ENCODE measurements at regions not wholly inside any gene's neighbourhood (a gene's known extent, or its start where the extent isn't known, plus 50 kb on each side); places are given as distances from the start of the nearest gene placed in this dataset.

- no peaks in the 10 kb centered on the region for H3K27me3 ChIP-seq (ENCODE audit: control insufficient read depth, extremely low read depth, insufficient read depth, low read length)
- no peak overlapping the region for H3K9ac ChIP-seq (ENCODE audit: control insufficient read depth, extremely low read depth, insufficient read depth, low read length)
- no peak overlapping the region for H3K4me2 ChIP-seq (ENCODE audit: control insufficient read depth, extremely low read depth, insufficient read depth, low read depth, low read length)
- no peak overlapping the region for H3K27ac ChIP-seq (ENCODE audit: control insufficient read depth, insufficient read depth, low read length)
- H3K4me3 ChIP-seq (ENCODE audit: control insufficient read depth in 2 of 3, extremely low read depth in 1 of 3, insufficient read depth in 2 of 3, low read depth in 1 of 3, low read length in 3 of 3), result no peak overlapping the region
- H3K36me3 ChIP-seq (ENCODE audit: control insufficient read depth in 2 of 2, extremely low read depth in 1 of 2, insufficient read depth in 2 of 2, low read length in 2 of 2), result no peaks in the 10 kb centered on the region
- H2AFZ ChIP-seq (ENCODE audit: control insufficient read depth, low read length), result no peak overlapping the region
- H4K20me1 ChIP-seq (ENCODE audit: control insufficient read depth, extremely low read depth, insufficient read depth, low read length), result no peaks in the 10 kb centered on the region
- dilution Hi-C loops (cut with MboI; ENCODE audit: extremely low pct_ligation_motif_present, low sequenced_read_pairs), result no loop called here
- DNase-seq (ENCODE audit: low read depth, low spot score), result no peak
- no peaks in the 10 kb centered on the region for H3K9me3 ChIP-seq (ENCODE audit: control insufficient read depth, low read depth, low read length)
- no peak for FAIRE-seq
- TF ChIP-seq CTCF (optimal IDR thresholded peaks at IDR 0.05 in 1 of 3, IDR thresholded peaks at IDR 0.05 in 1 of 3, conservative IDR thresholded peaks at IDR 0.05 in 1 of 3; ENCODE audit: extremely low read depth in 1 of 3, insufficient read depth in 2 of 3, low read length in 3 of 3) (no peak), EZH2 (IDR thresholded peaks at IDR 0.05; ENCODE audit: low read length) (no peak)
- H3K79me2 ChIP-seq (ENCODE audit: control insufficient read depth, insufficient read depth, low read length), result no peaks in the 10 kb centered on the region
- no peaks in the 10 kb centered on the region for H3K4me1 ChIP-seq (ENCODE audit: control insufficient read depth, extremely low read depth, insufficient read depth, low read length)
- H3K9me1 ChIP-seq (ENCODE audit: control insufficient read depth, extremely low read depth, insufficient read depth, low read length), result no peaks in the 10 kb centered on the region
Observed at GRCh38 chr3:35408882-35409281, 230.4 kb upstream of the ARPP21 start.

GRCh38 chr3:35409991-35410390 is 229.3 kb upstream of the ARPP21 start:
- dilution Hi-C loops (cut with MboI; ENCODE audit: extremely low pct_ligation_motif_present, low sequenced_read_pairs), result no loop called here
- TF ChIP-seq EZH2 (IDR thresholded peaks at IDR 0.05; ENCODE audit: low read length), result no peak
- no peak for TF ChIP-seq CTCF (optimal IDR thresholded peaks at IDR 0.05 in 1 of 3, IDR thresholded peaks at IDR 0.05 in 1 of 3, conservative IDR thresholded peaks at IDR 0.05 in 1 of 3; ENCODE audit: extremely low read depth in 1 of 3, insufficient read depth in 2 of 3, low read length in 3 of 3)
- Histone ChIP-seq H2AFZ (ENCODE audit: control insufficient read depth, low read length) (no peak overlapping the region), H3K27me3 (ENCODE audit: control insufficient read depth, extremely low read depth, insufficient read depth, low read length) (no peaks in the 10 kb centered on the region), H4K20me1 (ENCODE audit: control insufficient read depth, extremely low read depth, insufficient read depth, low read length) (no peaks in the 10 kb centered on the region), H3K79me2 (ENCODE audit: control insufficient read depth, insufficient read depth, low read length) (no peaks in the 10 kb centered on the region), H3K9me3 (ENCODE audit: control insufficient read depth, low read depth, low read length) (no peaks in the 10 kb centered on the region), H3K4me1 (ENCODE audit: control insufficient read depth, extremely low read depth, insufficient read depth, low read length) (no peaks in the 10 kb centered on the region), H3K4me3 (ENCODE audit: control insufficient read depth in 2 of 3, extremely low read depth in 1 of 3, insufficient read depth in 2 of 3, low read depth in 1 of 3, low read length in 3 of 3) (no peak overlapping the region), H3K9ac (ENCODE audit: control insufficient read depth, extremely low read depth, insufficient read depth, low read length) (no peak overlapping the region), H3K36me3 (ENCODE audit: control insufficient read depth in 2 of 2, extremely low read depth in 1 of 2, insufficient read depth in 2 of 2, low read length in 2 of 2) (no peaks in the 10 kb centered on the region), H3K27ac (ENCODE audit: control insufficient read depth, insufficient read depth, low read length) (no peak overlapping the region), H3K4me2 (ENCODE audit: control insufficient read depth, extremely low read depth, insufficient read depth, low read depth, low read length) (no peak overlapping the region), H3K9me1 (ENCODE audit: control insufficient read depth, extremely low read depth, insufficient read depth, low read length) (no peaks in the 10 kb centered on the region)
- DNase-seq (ENCODE audit: low read depth, low spot score), result no peak
- FAIRE-seq, result no peak

Measured in keratinocyte (primary cell).